NCI-H128 (cell line): ENCODE measurements at regions not wholly inside any gene's neighbourhood (a gene's known extent, or its start where the extent isn't known, plus 50 kb on each side); places are given as distances from the start of the nearest gene placed in this dataset.

ENCODE experiments used
- DNase-seq: peaks from one replicate; lab custom pipeline; 2025; ENCODE audit not compliant: unreplicated experiment; lab: John Stamatoyannopoulos, UW

DNA sequence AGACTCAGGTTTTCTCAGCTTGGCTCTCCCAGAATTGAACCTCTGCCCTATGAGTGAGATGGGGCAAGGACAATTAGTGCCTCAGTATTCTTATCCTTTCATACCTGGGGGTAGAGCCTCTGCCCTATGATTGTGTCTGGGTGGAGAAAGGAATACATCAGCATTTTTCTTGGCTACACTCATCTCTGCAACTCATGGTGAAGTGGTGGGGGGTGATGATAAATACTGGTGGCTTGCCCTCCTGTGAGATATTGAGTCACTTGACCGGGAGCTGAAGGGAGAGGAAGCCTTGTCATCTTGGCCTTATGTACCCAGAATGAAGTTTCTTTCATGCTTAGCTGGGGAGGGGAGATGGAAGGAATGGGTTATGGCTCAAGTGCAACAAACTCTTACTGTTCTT is 71.3 kb upstream of the ENOX2 start:
- no peak for DNase-seq

DNA sequence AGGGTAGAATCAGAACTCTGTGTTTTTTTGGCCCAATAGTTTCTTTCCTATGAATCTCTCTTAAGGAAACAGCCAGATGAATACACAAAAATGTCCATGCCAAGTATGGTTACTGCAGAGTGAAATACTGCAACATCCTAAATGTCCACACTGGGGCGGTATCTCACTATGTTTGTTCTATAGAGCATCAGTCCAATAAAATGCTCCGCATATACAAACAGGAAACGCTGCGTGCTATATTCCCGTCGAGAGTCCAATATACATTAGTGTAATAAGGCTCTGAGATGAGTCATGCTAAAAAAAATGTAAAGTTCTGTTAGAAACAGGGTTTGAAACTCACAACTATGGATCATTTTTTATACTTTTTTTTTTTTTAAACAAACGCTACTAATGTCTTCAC is 72.9 kb upstream of the ENOX2 start:
- peak; percentile 26 for DNase-seq

DNA sequence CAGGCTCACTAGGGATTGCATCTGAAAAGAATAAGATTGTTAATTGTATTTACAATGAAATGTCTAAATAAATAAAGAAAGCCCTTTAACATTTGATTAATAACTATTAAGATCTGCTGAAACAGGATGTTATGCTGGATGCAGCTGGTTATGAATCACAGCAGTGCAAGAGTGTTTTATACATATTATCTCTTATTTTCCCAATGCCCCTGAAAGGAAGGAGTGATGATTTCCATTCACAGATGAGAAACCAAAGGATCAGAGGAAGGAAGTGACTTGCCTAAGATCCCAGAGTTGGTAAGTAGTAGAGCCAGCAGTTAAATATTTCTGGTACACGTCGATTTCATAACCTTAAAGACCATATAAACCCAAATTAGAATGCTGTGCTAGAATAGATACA is 76.3 kb upstream of the ARHGAP36 start:
- DNase-seq = no peak

DNA sequence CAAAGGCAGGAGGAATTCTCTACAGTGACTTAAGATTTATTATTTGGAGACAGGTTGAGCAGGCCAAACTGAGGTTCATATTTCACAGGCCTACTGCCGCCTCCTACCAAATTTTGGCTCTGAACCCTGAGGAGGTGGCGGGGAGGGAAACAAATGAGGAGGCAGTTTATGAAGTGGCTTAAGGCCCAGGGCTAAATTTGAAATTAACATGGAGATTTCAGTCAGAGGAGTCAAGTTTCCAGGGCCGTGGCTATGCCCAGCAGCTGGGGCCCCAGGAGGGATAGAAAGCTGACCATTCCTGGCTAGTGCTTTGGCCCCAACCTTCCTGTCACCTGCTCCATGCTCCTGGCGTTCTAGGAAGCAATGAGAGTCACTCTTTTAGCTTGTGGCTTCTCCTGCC is 73.4 kb upstream of the ARHGAP36 start:
- DNase-seq = no peak

DNA sequence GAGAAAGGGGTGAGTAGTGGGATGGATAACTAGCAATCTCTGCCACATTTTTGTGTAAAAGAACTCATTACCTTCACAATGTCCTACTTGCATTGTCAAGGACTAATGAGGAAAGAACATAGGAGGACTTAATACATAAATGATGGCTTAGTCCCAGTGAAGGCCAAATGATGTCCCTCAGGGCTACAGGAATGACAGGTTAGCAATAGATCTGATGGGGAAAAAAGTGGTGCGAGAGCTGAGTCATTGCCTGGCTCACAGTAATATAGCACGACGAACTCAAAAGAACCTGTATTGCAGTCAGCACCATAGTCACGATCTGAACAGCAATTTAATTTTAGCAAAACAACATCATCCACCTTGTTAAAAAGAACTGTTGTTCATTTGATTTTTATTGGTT is 70.9 kb upstream of the ARHGAP36 start:
- DNase-seq = no peak

DNA sequence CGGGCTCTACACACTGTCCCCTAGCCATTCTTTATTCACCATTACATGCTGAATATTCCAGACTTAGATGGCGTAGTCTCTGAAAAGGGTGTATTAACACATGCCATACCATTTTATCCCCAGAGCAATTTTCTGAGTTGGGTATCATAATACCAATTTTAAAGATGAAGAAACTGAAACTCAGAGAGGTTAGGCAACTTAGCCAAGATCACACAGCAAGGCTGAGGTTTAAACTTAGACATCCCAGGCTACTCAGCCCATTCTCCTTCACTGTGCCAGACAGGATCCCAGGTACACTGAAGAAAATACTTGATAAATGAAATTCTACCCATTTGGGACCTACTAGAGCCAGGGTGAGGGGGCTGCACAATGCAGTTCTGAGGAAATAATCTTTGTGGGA is 67.4 kb upstream of the ARHGAP36 start:
- no peak for DNase-seq

DNA sequence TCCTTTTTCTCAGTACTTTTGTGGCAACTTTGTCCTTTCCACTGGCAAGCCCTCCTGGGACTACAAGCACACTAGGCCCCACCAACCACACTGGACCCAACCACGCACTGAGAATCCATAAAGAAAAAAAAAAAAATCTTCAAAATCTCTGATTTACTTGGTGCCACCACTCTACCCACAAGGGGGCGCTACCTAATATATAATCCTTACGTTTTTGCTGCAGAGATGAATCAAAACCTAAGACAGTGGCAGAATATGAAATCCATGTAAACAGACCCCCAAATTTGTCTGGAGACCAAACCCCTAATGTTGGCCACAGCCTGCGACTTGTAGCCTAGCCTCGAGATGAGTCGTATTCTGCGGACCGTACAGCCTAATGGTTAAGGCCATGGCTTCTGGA is 63.5 kb upstream of the ARHGAP36 start:
- no peak for DNase-seq

DNA sequence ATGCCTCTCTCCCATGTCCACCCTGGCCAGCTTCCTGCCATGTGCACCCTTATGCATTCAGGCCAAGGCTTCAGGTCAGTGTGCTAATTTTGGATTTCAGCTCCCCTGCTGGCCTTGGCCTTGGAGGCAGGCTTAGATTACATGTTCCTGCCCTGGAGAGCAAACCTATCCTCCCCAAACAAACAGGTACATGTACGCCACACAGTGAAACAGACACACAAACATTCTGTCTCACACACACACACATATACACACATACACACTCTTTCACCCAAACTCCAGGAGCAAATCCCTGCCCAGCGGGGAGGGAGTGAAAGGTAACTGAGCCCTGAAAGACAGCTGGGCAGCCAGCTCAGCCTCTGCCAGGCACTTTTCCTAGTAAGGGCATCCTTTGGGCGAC is 62.7 kb upstream of the ARHGAP36 start:
- no peak for DNase-seq

DNA sequence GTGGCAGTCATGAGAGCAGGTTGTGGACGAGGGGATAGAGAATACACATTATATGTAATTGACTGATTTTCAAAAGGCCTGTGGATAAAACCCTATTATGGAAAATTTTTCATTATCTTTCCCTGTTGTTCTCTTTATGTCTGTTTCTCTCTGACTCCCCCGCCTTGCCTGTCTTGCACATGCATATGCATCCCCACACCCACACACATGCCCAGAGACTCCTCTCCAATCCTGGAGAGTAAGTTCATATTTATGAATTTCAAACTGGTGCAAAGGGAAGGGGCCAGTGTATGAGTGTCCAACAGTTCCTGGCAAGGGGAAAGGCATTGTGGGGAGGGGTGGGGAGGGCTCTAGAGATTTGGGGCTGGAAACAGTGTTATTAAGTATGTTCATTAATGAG is 60.8 kb upstream of the ARHGAP36 start:
- no peak for DNase-seq

DNA sequence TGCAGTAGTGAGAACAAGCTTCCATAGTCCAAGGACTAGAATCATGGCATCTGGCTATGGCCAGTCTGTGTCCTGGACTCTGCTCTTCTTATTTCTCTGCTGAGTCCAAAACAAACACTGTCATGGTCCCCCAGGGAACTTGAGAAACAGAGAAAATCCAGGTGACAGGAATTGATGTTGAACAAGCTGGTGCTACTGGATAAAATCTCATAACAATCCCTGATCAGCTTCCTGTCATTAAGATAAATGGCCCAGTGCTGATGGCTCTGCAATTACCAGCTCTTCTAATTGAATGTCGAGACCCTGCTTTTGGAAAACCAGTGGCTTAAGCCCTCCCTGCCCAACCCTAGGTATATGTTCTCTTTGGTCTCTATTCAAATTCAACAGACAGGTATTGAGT is 58.8 kb upstream of the ARHGAP36 start:
- no peak for DNase-seq
